ENCODE measurements at regions not wholly inside any gene's neighbourhood (a gene's known extent, or its start where the extent isn't known, plus 50 kb on each side); places are given as distances from the start of the nearest gene placed in this dataset.

DNA sequence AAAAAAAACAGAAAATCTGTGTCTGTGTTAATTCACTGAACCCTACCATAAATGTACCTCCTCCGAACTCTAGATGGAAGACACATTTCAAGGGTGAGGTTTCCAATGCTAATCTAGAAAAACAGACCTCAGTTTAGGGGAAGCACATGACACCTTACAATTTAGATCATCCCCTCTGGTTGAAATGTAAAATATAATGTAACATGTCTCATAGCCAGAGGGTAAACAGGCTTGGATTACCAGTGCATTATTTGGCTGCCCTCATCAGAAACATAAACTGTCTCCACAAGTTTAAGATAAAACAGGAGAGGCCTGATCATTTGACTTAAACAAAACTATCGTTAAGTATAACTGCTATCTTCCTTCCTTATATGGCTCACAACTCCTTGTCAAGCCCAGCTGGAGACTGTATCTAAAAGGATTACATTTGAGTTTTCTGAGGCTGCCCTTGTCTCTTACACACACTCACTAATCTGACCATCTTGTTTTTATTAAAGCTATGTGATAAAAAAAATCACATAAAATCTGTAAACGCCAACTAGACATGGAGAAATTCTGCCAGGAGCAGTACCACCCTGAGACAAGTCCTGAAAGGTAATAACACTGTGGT lies 105.7 kb downstream of the LURAP1L start:
- H3K4me1 ChIP-seq: peaks cover 8% of the 10 kb centered on the region
- no peak for ATAC-seq
- intact Hi-C loops (cut with DNase I): no loop called here

DNA sequence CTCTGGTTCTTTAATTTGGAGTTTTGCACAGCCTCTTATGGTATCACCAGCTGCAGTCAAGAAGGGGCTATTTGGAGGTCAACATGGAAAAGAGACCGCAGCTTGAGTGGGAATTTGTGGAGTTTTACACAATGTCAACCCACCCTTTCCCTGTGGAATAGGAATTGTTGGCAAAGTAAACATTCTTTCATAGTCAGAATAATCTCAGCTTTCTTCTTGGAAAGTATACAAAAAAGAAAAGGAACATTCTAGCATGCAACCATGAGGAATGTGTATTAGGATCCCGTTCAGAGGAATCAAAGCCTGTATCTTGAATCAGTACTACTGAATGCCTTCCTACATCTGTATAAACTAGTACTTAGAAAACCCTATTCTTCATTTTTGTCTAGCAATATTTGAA lies 107.6 kb downstream of the LURAP1L start:
- peaks cover 8% of the 10 kb centered on the region for H3K4me1 ChIP-seq
- no peak overlapping the region for H3K4me3 ChIP-seq
- no peaks in the 10 kb centered on the region for H3K36me3 ChIP-seq
- DNase-seq (no peak), ATAC-seq (no peak)
- no peak overlapping the region for H3K27ac ChIP-seq
- TF ChIP-seq, protein P1, sequence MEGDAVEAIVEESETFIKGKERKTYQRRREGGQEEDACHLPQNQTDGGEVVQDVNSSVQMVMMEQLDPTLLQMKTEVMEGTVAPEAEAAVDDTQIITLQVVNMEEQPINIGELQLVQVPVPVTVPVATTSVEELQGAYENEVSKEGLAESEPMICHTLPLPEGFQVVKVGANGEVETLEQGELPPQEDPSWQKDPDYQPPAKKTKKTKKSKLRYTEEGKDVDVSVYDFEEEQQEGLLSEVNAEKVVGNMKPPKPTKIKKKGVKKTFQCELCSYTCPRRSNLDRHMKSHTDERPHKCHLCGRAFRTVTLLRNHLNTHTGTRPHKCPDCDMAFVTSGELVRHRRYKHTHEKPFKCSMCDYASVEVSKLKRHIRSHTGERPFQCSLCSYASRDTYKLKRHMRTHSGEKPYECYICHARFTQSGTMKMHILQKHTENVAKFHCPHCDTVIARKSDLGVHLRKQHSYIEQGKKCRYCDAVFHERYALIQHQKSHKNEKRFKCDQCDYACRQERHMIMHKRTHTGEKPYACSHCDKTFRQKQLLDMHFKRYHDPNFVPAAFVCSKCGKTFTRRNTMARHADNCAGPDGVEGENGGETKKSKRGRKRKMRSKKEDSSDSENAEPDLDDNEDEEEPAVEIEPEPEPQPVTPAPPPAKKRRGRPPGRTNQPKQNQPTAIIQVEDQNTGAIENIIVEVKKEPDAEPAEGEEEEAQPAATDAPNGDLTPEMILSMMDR (IDR thresholded peaks at IDR 0.05): no peak
- intact Hi-C loops (cut with DNase I): no loop called here
- H3K27me3 ChIP-seq: no peaks in the 10 kb centered on the region
- no peaks in the 10 kb centered on the region for H3K9me3 ChIP-seq

More for the DNA sequence above, 105.7 kb downstream of the LURAP1L start:
- no peak overlapping the region for H3K4me3 ChIP-seq
- no peaks in the 10 kb centered on the region for H3K9me3 ChIP-seq
- H3K27me3 ChIP-seq: no peaks in the 10 kb centered on the region
- TF ChIP-seq, protein P1 (IDR thresholded peaks at IDR 0.05): no peak
- DNase-seq: no peak
- no peaks in the 10 kb centered on the region for H3K36me3 ChIP-seq
- H3K27ac ChIP-seq: no peak overlapping the region

DNA sequence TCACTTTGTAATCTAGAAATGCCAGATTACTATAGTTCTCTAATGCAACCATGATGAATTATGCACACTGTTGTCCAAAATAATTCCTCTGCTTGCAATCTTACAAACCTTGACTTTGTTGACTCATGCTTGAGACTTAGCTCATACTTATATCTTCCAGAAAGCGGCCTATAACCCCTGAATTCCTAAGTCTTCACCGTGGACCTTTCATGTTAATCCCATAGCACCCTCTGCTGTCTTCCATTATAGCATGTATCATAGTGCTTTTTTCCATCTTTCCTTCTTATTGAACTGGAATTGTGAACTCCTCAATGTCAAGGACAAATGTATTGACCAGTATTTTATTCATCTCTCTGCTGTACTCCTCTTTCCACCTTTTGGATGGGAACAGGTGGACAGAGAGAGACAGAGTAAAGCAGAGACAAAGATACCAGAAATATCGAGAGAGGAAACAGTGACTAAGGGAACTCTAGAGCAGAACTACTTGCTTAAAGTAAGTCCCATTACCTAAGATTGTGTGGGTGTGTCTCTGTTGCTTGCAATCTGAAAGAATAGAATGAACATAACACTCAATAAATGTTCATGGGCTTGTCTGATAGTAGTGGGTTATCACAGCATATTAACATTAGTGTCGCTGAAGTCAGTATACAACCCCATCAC lies 110.0 kb downstream of the LURAP1L start:
- H3K27me3 ChIP-seq: no peaks in the 10 kb centered on the region
- TF ChIP-seq, protein P1 (IDR thresholded peaks at IDR 0.05): peak; percentile 45
- H3K36me3 ChIP-seq: no peaks in the 10 kb centered on the region
- H3K27ac ChIP-seq: no peak overlapping the region
- peaks cover 8% of the 10 kb centered on the region for H3K4me1 ChIP-seq
- intact Hi-C loops (cut with DNase I): no loop called here
- DNase-seq (no peak), ATAC-seq (peak; percentile 90)
- H3K4me3 ChIP-seq: no peak overlapping the region
- no peaks in the 10 kb centered on the region for H3K9me3 ChIP-seq

GRCh38 chr9:12889402-12890106 lies 114.7 kb downstream of the LURAP1L start:
- Histone ChIP-seq H3K27ac (no peak overlapping the region), H3K4me1 (no peaks in the 10 kb centered on the region), H3K4me3 (no peak overlapping the region), H3K36me3 (no peaks in the 10 kb centered on the region), H3K27me3 (no peaks in the 10 kb centered on the region), H3K9me3 (no peaks in the 10 kb centered on the region)
- intact Hi-C loops (cut with DNase I): no loop called here
- TF ChIP-seq, protein P1 (IDR thresholded peaks at IDR 0.05): no peak
- ATAC-seq: no peak
- DNase-seq: no peak

GRCh38 chr9:12891588-12891987 lies 116.8 kb downstream of the LURAP1L start:
- TF ChIP-seq, protein P1 (IDR thresholded peaks at IDR 0.05): no peak

More at GRCh38 chr9:12891588-12891987, 116.8 kb downstream of the LURAP1L start:
- no peaks in the 10 kb centered on the region for H3K27me3 ChIP-seq
- ATAC-seq (no peak), DNase-seq (no peak)
- no peaks in the 10 kb centered on the region for H3K9me3 ChIP-seq
- no peak overlapping the region for H3K27ac ChIP-seq
- no peak overlapping the region for H3K4me3 ChIP-seq
- intact Hi-C loops (cut with DNase I): no loop called here
- H3K36me3 ChIP-seq: no peaks in the 10 kb centered on the region
- H3K4me1 ChIP-seq: no peaks in the 10 kb centered on the region

All from upper lobe of right lung (tissue), 1 donor.